NCI-H446 (cell line): ENCODE measurements at regions not wholly inside any gene's neighbourhood (a gene's known extent, or its start where the extent isn't known, plus 50 kb on each side); places are given as distances from the start of the nearest gene placed in this dataset.

Source experiments
- DNase-seq, 2 experiments: peaks; one replicate each; lab custom pipeline; 2025; lab: John Stamatoyannopoulos, UW

- no peak for DNase-seq
Measured at GRCh38 chr3:54071601-54072000, 50.8 kb upstream of the CACNA2D3 start.

DNA sequence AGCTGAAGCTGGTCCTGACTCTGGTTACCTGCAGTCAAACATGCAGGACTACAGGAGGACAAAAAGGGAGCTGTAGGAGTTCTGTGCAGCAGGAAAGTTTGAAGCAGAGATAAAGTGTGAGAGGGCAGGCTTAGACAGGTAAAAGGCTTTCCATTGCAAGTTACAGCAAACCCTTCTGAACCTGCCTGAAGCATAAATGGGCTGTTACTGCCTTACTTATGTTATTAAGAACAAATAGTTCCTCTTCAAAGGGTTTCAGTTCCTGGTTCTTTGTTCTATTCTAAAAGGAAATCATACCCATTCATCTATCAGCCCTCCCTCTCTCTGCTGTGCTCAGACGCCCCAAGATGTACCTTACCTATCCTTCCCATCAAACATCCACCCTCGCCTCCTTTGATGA lies 52.4 kb upstream of the CACNA2D3 start:
- no peak for DNase-seq

DNA sequence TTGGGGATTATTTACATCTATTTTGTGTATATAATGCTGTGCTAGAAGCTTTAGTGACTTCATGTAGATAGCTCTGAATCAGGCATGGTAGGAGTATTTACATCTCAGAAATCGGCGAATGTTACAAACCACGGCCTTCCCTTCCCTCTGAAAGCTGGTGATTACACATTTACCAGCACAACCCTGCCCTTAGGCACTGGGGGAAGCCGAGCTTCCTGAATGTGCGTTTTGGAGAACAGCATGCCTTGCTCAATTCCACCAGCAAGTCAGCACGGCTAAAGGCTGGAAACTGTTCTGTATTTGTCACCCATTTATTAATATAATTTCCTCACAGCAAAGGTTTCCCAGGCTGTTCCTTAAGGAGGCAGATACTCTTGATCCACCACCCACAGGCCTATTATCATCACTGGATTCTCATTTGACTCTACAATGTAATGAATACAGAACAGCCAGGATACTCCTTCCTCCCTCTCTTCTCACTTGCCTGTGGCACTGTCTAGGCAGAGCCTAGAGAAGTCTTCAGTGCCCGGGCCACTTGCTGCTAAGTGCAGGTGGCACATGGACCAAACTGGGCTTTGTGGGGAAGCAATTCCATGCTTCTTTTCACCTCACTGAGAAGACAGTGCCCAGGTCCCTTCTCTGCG lies 55.2 kb upstream of the CACNA2D3 start:
- no peak for DNase-seq

GRCh38 chr3:54066253-54066652 lies 56.1 kb upstream of the CACNA2D3 start:
- no peak for DNase-seq

DNA sequence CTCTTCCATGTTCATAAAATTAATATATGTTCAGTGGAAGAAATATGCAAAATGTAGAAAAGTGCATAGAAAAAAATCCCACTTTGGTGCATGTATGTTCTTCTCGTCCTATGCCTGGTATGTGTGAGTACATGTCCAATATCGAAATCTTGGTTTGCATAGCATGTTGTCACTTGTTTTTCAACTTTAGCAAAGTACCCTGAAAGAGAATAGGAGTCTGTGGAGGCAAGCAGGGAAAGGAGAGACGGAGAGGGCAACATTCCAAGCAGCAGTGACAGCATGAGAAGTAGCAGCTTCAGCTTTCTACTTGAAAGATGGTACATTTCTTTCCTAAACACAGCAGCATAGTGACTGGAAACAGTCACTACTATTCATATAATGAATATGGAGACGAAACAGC lies 56.8 kb upstream of the CACNA2D3 start:
- DNase-seq = no peak

DNA sequence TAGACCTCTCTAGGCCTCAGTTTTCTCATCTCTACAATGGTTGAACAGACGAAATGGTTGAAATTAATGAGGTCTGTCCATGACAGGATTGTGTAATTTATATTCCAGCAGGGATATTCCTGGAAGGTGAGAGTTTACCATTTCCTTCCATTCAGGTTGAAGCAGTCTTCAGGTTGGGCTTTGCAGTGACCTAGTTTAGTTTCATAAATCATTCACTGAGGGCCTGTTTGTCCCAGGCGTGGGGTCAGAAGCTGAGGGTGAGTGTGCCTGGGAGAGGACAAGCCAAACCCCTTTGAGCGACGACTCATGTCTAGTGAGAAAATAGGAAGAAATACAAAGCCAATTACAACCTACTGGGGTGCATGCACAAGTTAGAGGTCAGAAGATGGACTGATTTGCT lies 57.2 kb upstream of the CACNA2D3 start:
- DNase-seq = no peak

DNA sequence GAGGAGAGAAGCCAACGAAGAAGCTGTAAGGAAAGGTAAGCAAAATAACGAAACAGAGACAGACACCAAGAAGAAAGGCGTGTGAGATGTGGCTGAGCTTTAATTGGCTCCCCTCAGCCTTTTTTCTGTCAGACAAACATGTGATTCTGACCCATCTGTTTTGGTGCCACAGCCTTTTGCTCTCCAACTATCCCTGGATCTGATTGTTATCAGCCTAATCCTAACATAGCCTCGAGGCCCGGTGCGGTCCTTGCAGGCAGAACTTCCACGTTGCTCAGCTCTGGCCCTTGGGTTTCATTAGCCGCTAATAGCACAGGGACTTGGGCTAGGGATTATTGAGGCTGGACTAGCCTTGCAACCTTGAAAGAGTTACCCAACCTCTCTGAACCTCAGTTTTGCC lies 57.9 kb upstream of the CACNA2D3 start:
- no peak for DNase-seq

GRCh38 chr3:54062546-54062945 lies 59.8 kb upstream of the CACNA2D3 start:
- no peak for DNase-seq

GRCh38 chr3:54056521-54056920 lies 65.8 kb upstream of the CACNA2D3 start:
- DNase-seq = no peak

DNA sequence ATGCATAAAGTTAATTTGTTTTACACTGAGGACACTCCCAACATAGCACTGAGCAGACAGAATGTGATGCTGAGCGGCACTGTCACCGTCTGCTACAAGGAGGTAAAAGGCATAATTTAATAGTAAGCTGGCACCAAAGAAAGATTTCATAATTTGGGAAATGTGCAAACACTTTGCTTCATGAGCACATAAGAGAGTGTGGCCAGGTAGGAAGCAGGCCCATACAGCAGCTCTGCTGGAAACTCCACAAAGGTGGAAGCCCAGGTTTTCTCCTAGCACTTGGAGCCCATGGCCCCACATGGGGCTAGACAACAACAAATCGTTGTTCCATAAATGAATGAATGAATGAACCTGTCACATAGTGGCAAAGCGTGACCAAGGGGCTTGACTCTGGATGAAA lies 68.5 kb upstream of the CACNA2D3 start:
- DNase-seq = no peak

DNA sequence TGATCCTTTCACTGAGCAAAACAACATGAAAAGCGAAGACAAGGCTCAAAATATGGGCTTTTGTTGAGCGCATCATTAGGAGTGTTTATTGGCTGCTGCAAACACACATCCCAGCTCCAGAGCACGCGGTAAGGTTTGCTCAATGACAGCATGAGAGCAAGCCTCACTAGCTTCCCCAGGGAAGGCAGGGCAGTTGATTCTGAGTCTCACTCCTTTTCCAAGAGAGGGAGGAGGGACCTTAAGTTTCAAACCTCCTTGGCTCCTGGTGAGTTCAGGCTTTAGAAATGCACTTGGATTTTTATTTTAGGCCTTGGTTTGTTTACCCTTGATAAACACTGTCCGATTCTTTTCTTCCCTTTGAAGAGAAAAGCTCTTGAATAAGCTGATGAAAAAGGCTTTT lies 69.1 kb upstream of the CACNA2D3 start:
- DNase-seq = no peak

- no peak for DNase-seq
Measured at GRCh38 chr3:54047568-54047967, 74.8 kb upstream of the CACNA2D3 start.

DNA sequence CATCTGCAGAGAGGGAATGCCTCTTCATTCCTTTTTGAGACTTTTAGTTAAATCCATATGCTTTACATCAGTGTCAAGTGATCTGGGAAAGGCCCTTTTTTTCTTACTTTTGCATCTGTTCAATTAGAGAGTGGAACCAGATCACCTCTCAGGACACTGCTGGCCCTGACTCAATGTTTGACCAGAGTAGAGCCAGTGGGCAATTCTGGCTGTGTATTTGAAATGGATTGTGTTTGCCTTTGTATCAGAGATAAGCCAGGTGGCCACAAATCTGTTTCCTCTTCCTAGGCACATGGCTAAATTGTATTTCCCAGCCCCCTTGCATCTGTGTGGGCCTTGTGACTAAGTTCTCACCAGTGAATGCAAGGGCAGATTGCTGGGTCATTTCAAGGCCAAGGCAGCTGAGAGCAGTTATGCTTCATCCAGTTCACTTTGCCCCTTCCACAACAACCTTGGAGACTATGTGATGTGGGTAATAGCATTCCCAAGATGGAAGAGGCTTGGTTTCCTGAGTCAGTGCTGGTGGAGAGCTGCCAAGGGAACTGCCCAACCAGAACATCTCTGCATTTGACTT lies 75.6 kb upstream of the CACNA2D3 start:
- DNase-seq = no peak

GRCh38 chr3:54045061-54045815 lies 77.1 kb upstream of the CACNA2D3 start:
- no peak for DNase-seq

DNA sequence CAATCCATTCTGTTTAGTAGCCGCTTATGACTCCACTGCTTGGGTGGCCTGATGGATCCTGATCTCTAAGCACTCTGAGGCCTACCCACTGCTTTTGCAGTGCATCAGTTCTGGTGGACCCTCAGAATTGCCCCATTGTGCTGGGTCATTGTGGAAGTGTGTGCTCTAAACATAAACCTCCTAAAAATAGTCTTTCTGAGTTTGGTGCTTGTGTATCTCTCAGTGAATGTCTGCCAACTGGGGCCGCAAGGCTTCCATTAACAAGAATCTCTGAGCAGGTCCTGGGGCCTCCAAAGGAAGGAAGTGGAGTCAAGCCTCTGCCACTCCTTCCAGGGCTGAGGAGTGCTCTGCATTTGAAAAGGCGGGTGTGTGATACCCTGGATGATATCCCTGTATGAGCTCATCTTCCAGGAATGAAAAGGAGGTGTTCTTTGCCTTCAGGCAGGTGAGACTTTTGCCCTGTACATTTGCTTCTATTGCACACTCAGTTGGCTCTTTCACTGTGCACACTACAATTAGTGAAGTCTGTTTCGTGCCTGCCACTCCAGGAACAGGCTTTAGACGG lies 80.0 kb upstream of the CACNA2D3 start:
- DNase-seq = no peak

GRCh38 chr3:54040476-54040875 lies 81.9 kb upstream of the CACNA2D3 start:
- no peak for DNase-seq

DNA sequence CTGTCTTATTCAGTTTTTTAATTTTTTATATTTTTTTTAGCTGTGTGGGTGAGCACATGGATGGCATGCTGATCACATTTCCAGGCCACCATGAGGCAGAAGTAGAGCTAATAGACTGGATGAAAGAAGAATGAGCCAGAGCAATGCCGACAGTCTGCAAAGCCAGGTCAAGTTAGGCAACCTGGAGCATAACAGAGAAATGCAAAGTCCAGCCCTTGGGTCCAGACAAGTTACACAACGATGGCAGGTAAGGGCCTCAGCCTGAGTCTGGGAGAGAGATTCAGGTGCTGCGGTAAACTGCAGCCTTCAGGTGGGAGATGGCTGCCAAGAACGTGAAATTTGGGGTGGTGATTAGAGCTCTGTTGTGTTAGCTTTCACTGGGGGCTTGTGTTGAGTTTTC lies 84.0 kb upstream of the CACNA2D3 start:
- no peak for DNase-seq

- no peak for DNase-seq
Measured at GRCh38 chr3:54036543-54036942, 85.8 kb upstream of the CACNA2D3 start.

DNA sequence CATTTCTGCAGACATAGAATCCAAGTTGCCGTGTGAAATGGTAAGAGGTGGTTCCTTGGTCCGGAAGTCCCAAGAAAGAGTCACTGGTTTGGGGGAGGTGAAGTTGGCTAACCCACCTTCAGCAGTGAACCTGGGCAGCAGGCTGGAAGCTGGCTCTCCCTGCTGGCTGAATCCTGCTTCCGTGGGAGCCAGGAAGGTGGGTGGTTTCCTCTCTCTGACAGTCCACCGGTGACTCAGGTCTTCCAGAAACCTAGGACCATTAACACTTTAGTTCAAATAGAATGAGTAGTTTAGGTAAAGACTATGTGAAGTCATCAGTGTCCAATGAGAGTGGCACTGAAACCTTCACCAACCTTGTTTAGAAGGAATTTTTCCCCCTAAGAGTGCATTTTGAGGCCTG lies 87.4 kb upstream of the CACNA2D3 start:
- no peak for DNase-seq

GRCh38 chr3:54033761-54034160 lies 88.6 kb upstream of the CACNA2D3 start:
- no peak for DNase-seq

- DNase-seq = no peak
Measured at GRCh38 chr3:54032598-54032997, 89.8 kb upstream of the CACNA2D3 start.

DNA sequence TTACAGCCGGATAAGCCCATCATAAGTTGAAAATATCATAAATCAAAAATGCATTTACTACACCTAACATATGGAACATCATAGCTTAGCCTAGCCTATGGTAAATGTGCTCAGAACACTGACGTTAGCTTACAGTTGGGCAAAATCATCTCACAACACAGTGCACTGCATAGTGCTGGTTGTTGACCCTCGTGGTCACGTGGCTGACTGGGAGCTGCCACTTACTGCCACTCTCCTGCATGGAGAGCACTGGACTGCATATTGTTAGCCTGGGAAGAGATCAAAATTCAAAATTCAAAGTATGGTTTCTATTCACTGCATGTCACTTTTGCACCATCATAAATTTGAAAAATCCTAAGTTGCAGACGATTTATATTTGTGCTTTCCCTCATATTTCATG lies 94.0 kb upstream of the CACNA2D3 start:
- no peak for DNase-seq

DNA sequence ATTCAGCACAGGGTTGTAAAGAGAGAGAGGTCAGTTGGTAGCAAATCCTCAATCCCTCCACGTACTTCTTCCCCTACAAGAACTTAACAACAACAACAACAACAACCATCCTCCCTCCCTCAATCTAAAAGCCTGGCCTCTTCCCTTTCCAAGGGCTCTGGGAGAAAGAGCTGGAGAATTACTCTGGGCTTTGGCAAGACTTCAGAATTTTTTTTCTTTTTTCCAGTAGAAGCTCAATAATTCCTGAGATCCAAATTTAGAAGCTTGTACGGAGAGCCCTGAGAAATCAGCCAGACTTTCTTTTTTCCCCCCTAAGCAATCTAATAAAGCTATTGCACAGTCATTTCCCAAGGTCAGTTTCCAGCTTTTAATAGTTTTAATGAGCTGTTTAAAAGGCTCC lies 95.8 kb upstream of the CACNA2D3 start:
- DNase-seq = no peak
